ENCODE measurements at regions not wholly inside any gene's neighbourhood (a gene's known extent, or its start where the extent isn't known, plus 50 kb on each side); places are given as distances from the start of the nearest gene placed in this dataset.

DNA sequence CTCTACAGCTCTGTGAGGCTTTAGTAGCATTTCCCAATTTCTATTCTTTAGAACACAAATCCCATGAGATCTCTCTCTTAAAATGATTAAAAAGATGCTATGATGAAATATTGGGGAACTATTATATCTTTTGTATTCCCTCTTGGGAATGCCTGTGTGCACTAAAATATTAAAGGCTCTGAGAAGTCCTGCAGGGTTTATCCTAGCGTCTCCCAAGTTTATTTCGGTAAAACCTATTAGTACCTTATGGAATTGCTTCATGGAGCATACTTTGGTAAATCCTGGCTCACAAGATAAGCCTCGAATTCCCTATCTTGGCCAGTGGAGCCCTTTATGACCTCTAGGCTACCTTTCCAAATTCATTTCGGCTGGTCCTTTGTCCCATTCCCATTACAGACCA is 306.8 kb downstream of the VRK1 start:
- TF ChIP-seq POLR2AphosphoS5 (IDR thresholded peaks at IDR 0.05; ENCODE audit: insufficient read depth, low read depth, low read length) = no peak
- no peak for TF ChIP-seq JUN (IDR thresholded peaks at IDR 0.05; ENCODE audit: borderline replicate concordance, insufficient read depth, insufficient read length, low read depth)
- no peak for TF ChIP-seq GATA2 (IDR thresholded peaks at IDR 0.05; ENCODE audit: insufficient read depth, insufficient read length, low read depth, low read length)
- TF ChIP-seq FOS (IDR thresholded peaks at IDR 0.05; ENCODE audit: borderline replicate concordance, insufficient read depth, low read length) = no peak
- no peak for TF ChIP-seq POLR2A (IDR thresholded peaks at IDR 0.05; ENCODE audit: low read depth, low read length)
- TF ChIP-seq EZH2 (IDR thresholded peaks at IDR 0.05; ENCODE audit: borderline replicate concordance, low read depth, low read length, severe bottlenecking) = no peak
- TF ChIP-seq, protein P1, sequence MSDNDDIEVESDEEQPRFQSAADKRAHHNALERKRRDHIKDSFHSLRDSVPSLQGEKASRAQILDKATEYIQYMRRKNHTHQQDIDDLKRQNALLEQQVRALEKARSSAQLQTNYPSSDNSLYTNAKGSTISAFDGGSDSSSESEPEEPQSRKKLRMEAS (IDR thresholded peaks at IDR 0.05; ENCODE audit: insufficient read depth, insufficient read length) = no peak
- no peak for FAIRE-seq
- POLR2A ChIA-PET = no interaction called here

DNA sequence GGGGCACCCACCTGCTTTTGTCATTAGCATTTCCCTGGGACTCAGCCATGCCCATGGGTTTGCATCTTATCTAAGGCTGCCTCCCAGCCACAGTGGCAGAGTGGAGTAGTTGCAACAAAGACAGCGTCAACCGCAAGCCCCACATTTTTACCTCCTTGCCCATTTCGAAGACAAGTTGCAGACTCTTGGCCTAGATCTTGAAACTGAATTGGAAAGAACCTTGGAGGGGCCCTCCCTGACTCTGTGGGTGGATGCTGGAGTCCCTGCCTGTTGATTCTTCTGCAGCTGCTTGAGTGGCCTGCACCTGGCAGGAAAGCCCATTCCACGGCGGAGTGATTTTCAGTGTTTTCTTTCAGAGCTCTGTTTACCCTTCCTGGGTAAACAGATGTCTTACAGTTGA is 309.0 kb downstream of the VRK1 start:
- Histone ChIP-seq H3K79me2 (ENCODE audit: control insufficient read depth, insufficient read depth, low read length) (no peaks in the 10 kb centered on the region), H3K9ac (replicated peaks; ENCODE audit: extremely low read depth, insufficient read depth, low read length) (no peak overlapping the region), H3K27ac (ENCODE audit: insufficient read depth, low read depth, low read length) (no peak overlapping the region), H3K9me3 (replicated peaks; ENCODE audit: control insufficient read depth, insufficient read depth, low read length) (peaks cover 10% of the 10 kb centered on the region), H3K27me3 (ENCODE audit: control insufficient read depth in 2 of 2, insufficient read depth in 2 of 2, low read length in 2 of 2) (no peaks in the 10 kb centered on the region), H3K4me1 (ENCODE audit: control insufficient read depth, extremely low read depth, insufficient read depth, low read length) (no peaks in the 10 kb centered on the region), H3K36me3 (ENCODE audit: control insufficient read depth in 2 of 2, extremely low read depth in 1 of 2, insufficient read depth in 2 of 2, low read length in 2 of 2) (no peaks in the 10 kb centered on the region), H4K20me1 (replicated peaks; ENCODE audit: control insufficient read depth, extremely low read depth, insufficient read depth, low read length) (no peaks in the 10 kb centered on the region), H3K4me3 (replicated peaks in 1 of 3; ENCODE audit: insufficient read depth in 1 of 3, low read depth in 1 of 3, low read length in 3 of 3) (no peak overlapping the region), H3K4me2 (ENCODE audit: insufficient read depth, low read length) (no peak overlapping the region), H2AFZ (ENCODE audit: low read depth, low read length) (no peak overlapping the region), H3K9me1 (replicated peaks; ENCODE audit: control insufficient read depth, extremely low read depth, insufficient read depth, low read length) (no peaks in the 10 kb centered on the region)
- dilution Hi-C loops (cut with MboI; ENCODE audit: extremely low pct_ligation_motif_present, low sequenced_read_pairs) (no loop called here), intact Hi-C loops (cut with micrococcal nuclease) (no loop called here)
- ChIA-PET POLR2A (no interaction called here), CTCF (no interaction called here)
- no TSS peak for BruUV-seq (replicated peaks)
- no peak for FAIRE-seq
- no peak for DNase-seq (ENCODE audit: low read depth, low spot score)
- TF ChIP-seq JUN (IDR thresholded peaks at IDR 0.05; ENCODE audit: borderline replicate concordance, insufficient read depth, insufficient read length, low read depth) (no peak), POLR2AphosphoS5 (IDR thresholded peaks at IDR 0.05; ENCODE audit: insufficient read depth, low read depth, low read length) (no peak), MYC (IDR thresholded peaks at IDR 0.05; ENCODE audit: low read depth, low read length) (no peak), FOS (IDR thresholded peaks at IDR 0.05; ENCODE audit: borderline replicate concordance, insufficient read depth, low read length) (no peak), EZH2 (IDR thresholded peaks at IDR 0.05; ENCODE audit: borderline replicate concordance, low read depth, low read length, severe bottlenecking) (no peak), POLR2A (IDR thresholded peaks at IDR 0.05; ENCODE audit: low read depth, low read length) (no peak), GATA2 (IDR thresholded peaks at IDR 0.05; ENCODE audit: insufficient read depth, insufficient read length, low read depth, low read length) (no peak)
- TF ChIP-seq, protein P2, sequence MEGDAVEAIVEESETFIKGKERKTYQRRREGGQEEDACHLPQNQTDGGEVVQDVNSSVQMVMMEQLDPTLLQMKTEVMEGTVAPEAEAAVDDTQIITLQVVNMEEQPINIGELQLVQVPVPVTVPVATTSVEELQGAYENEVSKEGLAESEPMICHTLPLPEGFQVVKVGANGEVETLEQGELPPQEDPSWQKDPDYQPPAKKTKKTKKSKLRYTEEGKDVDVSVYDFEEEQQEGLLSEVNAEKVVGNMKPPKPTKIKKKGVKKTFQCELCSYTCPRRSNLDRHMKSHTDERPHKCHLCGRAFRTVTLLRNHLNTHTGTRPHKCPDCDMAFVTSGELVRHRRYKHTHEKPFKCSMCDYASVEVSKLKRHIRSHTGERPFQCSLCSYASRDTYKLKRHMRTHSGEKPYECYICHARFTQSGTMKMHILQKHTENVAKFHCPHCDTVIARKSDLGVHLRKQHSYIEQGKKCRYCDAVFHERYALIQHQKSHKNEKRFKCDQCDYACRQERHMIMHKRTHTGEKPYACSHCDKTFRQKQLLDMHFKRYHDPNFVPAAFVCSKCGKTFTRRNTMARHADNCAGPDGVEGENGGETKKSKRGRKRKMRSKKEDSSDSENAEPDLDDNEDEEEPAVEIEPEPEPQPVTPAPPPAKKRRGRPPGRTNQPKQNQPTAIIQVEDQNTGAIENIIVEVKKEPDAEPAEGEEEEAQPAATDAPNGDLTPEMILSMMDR (IDR thresholded peaks at IDR 0.05; ENCODE audit: extremely low read depth in 1 of 2, insufficient read depth in 1 of 2, low read depth in 1 of 2, low read length in 2 of 2) = no peak
- TF ChIP-seq, protein P1 (IDR thresholded peaks at IDR 0.05; ENCODE audit: insufficient read depth, insufficient read length) = no peak

More for the DNA sequence above, 306.8 kb downstream of the VRK1 start:
- Histone ChIP-seq H3K27me3 (ENCODE audit: control insufficient read depth in 2 of 2, insufficient read depth in 2 of 2, low read length in 2 of 2) (no peaks in the 10 kb centered on the region), H3K36me3 (ENCODE audit: control insufficient read depth in 2 of 2, extremely low read depth in 1 of 2, insufficient read depth in 2 of 2, low read length in 2 of 2) (no peaks in the 10 kb centered on the region), H3K79me2 (ENCODE audit: control insufficient read depth, insufficient read depth, low read length) (no peaks in the 10 kb centered on the region), H3K9me1 (replicated peaks; ENCODE audit: control insufficient read depth, extremely low read depth, insufficient read depth, low read length) (no peaks in the 10 kb centered on the region), H3K4me3 (replicated peaks in 1 of 3; ENCODE audit: insufficient read depth in 1 of 3, low read depth in 1 of 3, low read length in 3 of 3) (no peak overlapping the region), H3K9ac (replicated peaks; ENCODE audit: extremely low read depth, insufficient read depth, low read length) (no peak overlapping the region), H3K4me1 (ENCODE audit: control insufficient read depth, extremely low read depth, insufficient read depth, low read length) (no peaks in the 10 kb centered on the region), H3K9me3 (replicated peaks; ENCODE audit: control insufficient read depth, insufficient read depth, low read length) (peaks cover 9% of the 10 kb centered on the region), H3K4me2 (ENCODE audit: insufficient read depth, low read length) (no peak overlapping the region), H4K20me1 (replicated peaks; ENCODE audit: control insufficient read depth, extremely low read depth, insufficient read depth, low read length) (no peaks in the 10 kb centered on the region), H2AFZ (ENCODE audit: low read depth, low read length) (no peak overlapping the region), H3K27ac (ENCODE audit: insufficient read depth, low read depth, low read length) (no peak overlapping the region)
- no peak for DNase-seq (ENCODE audit: low read depth, low spot score)
- no TSS peak for BruUV-seq (replicated peaks)
- dilution Hi-C loops (cut with MboI; ENCODE audit: extremely low pct_ligation_motif_present, low sequenced_read_pairs) (no loop called here), intact Hi-C loops (cut with micrococcal nuclease) (no loop called here)
- CTCF ChIA-PET = no interaction called here
